B cell (primary cell): ENCODE measurements at regions not wholly inside any gene's neighbourhood (a gene's known extent, or its start where the extent isn't known, plus 50 kb on each side); places are given as distances from the start of the nearest gene placed in this dataset.

Experiments
- ATAC-seq: fragments of 200-7000 bp; cut with Tn5 transposase; one replicate; pipeline ENCODE4 v1.10.0; 2021; ENCODE audit warnings: low read depth, mild to moderate bottlenecking, moderate number of reproducible peaks, moderate library complexity
- CTCF ChIA-PET: fragments of 350-600 bp; sonication (Branson Sonifier 250); formaldehyde crosslinking; loops from one replicate; lab custom pipeline; 2021; ENCODE audit warnings: antibody characterized with exemption, inconsistent platforms; lab: Charles Lee
- POLR2A ChIA-PET: fragments of 350-600 bp; sonication (Branson Sonifier 250); formaldehyde crosslinking; loops from one replicate; lab custom pipeline; 2021; ENCODE audit warnings: antibody characterized with exemption; lab: Charles Lee
- DNase-seq: peaks from one replicate; pipeline ENCODE4 v3.0.0; 2013
- H2AFZ ChIP-seq: 2 replicates; pipeline ENCODE4 v1.6.1; 2012; ENCODE audit warnings: mild to moderate bottlenecking, low read depth, low read length; ENCODE audit not compliant: insufficient read depth, poor library complexity, severe bottlenecking
- H3K27ac ChIP-seq, 2 donors: 1 replicate in 1 of 2; 2 replicates in 1 of 2; pipeline ENCODE4 v1.5.1; 2012 to 2013; ENCODE audit warnings: low read length in 2 of 2, mild to moderate bottlenecking in 2 of 2, moderate library complexity in 1 of 2
- H3K27me3 ChIP-seq, 4 experiments: fragments of 200-600 bp in 1 of 4; sonication (generic) in 1 of 4; replicated peaks in 1 of 4; 1 replicate in 2 of 4; 2 replicates in 2 of 4; pipeline versions ENCODE4 v1.6.1 to v1.7.0; 2013 to 2016; ENCODE audit warnings: low read length in 3 of 4, mild to moderate bottlenecking in 2 of 4, mixed read lengths in 1 of 4, moderate library complexity in 1 of 4; ENCODE audit not compliant: insufficient read depth in 4 of 4, control insufficient read depth in 3 of 4; ENCODE audit errors: control extremely low read depth in 1 of 4
- H3K36me3 ChIP-seq, 2 experiments: replicated peaks in 1 of 2; 1 replicate in 1 of 2; 2 replicates in 1 of 2; pipeline versions ENCODE4 v1.6.1 to v1.7.1; 2013; ENCODE audit warnings: low read length in 1 of 2; ENCODE audit not compliant: insufficient read depth in 2 of 2, control insufficient read depth in 1 of 2; ENCODE audit errors: control extremely low read depth in 1 of 2, extremely low read depth in 1 of 2
- H3K4me1 ChIP-seq, 2 donors: fragments of 200-600 bp in 1 of 2; sonication (generic) in 1 of 2; 1 replicate in 1 of 2; 2 replicates in 1 of 2; pipeline versions ENCODE4 v1.5.1 to v1.6.1; 2013 to 2017; ENCODE audit warnings: low read length in 2 of 2; ENCODE audit not compliant: control insufficient read depth in 2 of 2, insufficient read depth in 2 of 2
- H3K4me2 ChIP-seq: replicated peaks from 2 replicates; pipeline ENCODE3; 2012; ENCODE audit warnings: mild to moderate bottlenecking, low read depth, low read length; ENCODE audit not compliant: poor library complexity, severe bottlenecking
- H3K4me3 ChIP-seq, 5 experiments: fragments of 200-600 bp in 1 of 5; sonication (generic) in 1 of 5; 1 replicate in 3 of 5; 2 replicates in 2 of 5; pipeline versions ENCODE4 v1.5.1 to v1.7.0; 2011 to 2016; ENCODE audit warnings: low read length in 4 of 5, mild to moderate bottlenecking in 4 of 5, low read depth in 2 of 5, control low read depth in 1 of 5, moderate library complexity in 1 of 5; ENCODE audit not compliant: insufficient read depth in 1 of 5; ENCODE audit errors: control extremely low read depth in 1 of 5, extremely low read depth in 1 of 5
- H3K79me2 ChIP-seq: fragments of 200-600 bp; sonication (generic); one replicate; pipeline ENCODE4 v1.6.0; 2016; ENCODE audit warnings: low read length; ENCODE audit not compliant: control insufficient read depth, insufficient read depth
- H3K9ac ChIP-seq: fragments of 200-600 bp; sonication (generic); 2 replicates; pipeline ENCODE4 v1.6.1; 2017; ENCODE audit warnings: mild to moderate bottlenecking, low read length, moderate library complexity
- H3K9me3 ChIP-seq, 3 donors: one replicate each; pipeline versions ENCODE4 v1.6.1 to v1.7.1; 2013; ENCODE audit warnings: low read length in 2 of 3; ENCODE audit not compliant: control insufficient read depth in 2 of 3, insufficient read depth in 1 of 3; ENCODE audit errors: control extremely low read depth in 1 of 3
- H4K20me1 ChIP-seq: 2 replicates; pipeline ENCODE4 v1.6.0; 2012; ENCODE audit warnings: mild to moderate bottlenecking, low read length; ENCODE audit not compliant: insufficient read depth, control insufficient read depth, poor library complexity, severe bottlenecking
- H3K27ac Mint-ChIP-seq: one replicate; pipeline ENCODE4 v1.8.0; 2021; ENCODE audit warnings: mixed read lengths
- H3K27me3 Mint-ChIP-seq: one replicate; pipeline ENCODE4 v1.8.0; 2021; ENCODE audit warnings: mixed read lengths
- H3K4me1 Mint-ChIP-seq: one replicate; pipeline ENCODE4 v1.8.0; 2021; ENCODE audit warnings: mixed read lengths
- H3K4me3 Mint-ChIP-seq: one replicate; pipeline ENCODE4 v1.8.0; 2021; ENCODE audit warnings: mixed read lengths
- H3K9me3 Mint-ChIP-seq: one replicate; pipeline ENCODE4 v1.8.0; 2022; ENCODE audit warnings: mixed read lengths; ENCODE audit not compliant: insufficient read depth
- CTCF ChIP-seq: fragments of 200-600 bp; IDR thresholded peaks from one replicate; pipeline ENCODE4 v1.8.0; 2022; ENCODE audit warnings: antibody characterized with exemption, mild to moderate bottlenecking
- EZH2 ChIP-seq: IDR thresholded peaks from 2 replicates; pipeline ENCODE4 v1.6.1; 2012; ENCODE audit warnings: borderline replicate concordance, low read depth, mild to moderate bottlenecking, moderate library complexity, low read length; ENCODE audit not compliant: insufficient read depth, poor library complexity, severe bottlenecking
- WGBS: methylation state at CpG from one replicate; pipeline ENCODE4 v1.1.5; 2013; ENCODE audit warnings: missing lambda C conversion rate; ENCODE audit not compliant: insufficient coverage; 5-methylcytosine and 5-hydroxymethylcytosine counted together
- intact Hi-C: fragments of 100-400 bp; cut with micrococcal nuclease; formaldehyde crosslinking; loops from one replicate; pipeline ENCODE4 v1.10.0; 2022

GRCh38 chr18:2448565-2449151 lies 122.6 kb downstream of the METTL4 start:
- intact Hi-C loops: no loop called here
- POLR2A ChIA-PET: no interaction called here

GRCh38 chr18:2451556-2451955 lies 119.7 kb downstream of the METTL4 start:
- no peaks in the 10 kb centered on the region for H3K9me3 Mint-ChIP-seq
- Histone ChIP-seq H3K79me2 (no peaks in the 10 kb centered on the region), H3K27me3 (no peaks in the 10 kb centered on the region), H3K9ac (no peak overlapping the region), H4K20me1 (no peaks in the 10 kb centered on the region), H2AFZ (no peak overlapping the region), H3K36me3 (no peaks in the 10 kb centered on the region), H3K4me2 (no peak overlapping the region), H3K27ac (no peak overlapping the region), H3K4me3 (no peak overlapping the region), H3K4me1 (no peaks in the 10 kb centered on the region), H3K9me3 (no peaks in the 10 kb centered on the region)
- WGBS: 100% methylated on average over 1 of the region's 1 CpG
- H3K4me1 Mint-ChIP-seq: no peaks in the 10 kb centered on the region
- ATAC-seq (no peak), DNase-seq (no peak)
- no peak overlapping the region for H3K27ac Mint-ChIP-seq
- intact Hi-C loops: no loop called here
- H3K4me3 Mint-ChIP-seq: no peak overlapping the region
- TF ChIP-seq CTCF (no peak), EZH2 (no peak)
- peaks cover 3% of the 10 kb centered on the region for H3K27me3 Mint-ChIP-seq
- ChIA-PET CTCF (no interaction called here), POLR2A (no interaction called here)

More at GRCh38 chr18:2448565-2449151, 122.6 kb downstream of the METTL4 start:
- CTCF ChIA-PET: no interaction called here
- Histone ChIP-seq H3K9me3 (no peaks in the 10 kb centered on the region), H3K4me1 (no peaks in the 10 kb centered on the region), H3K27ac (no peak overlapping the region), H3K36me3 (no peaks in the 10 kb centered on the region), H3K4me3 (no peak overlapping the region), H3K79me2 (no peaks in the 10 kb centered on the region), H2AFZ (no peak overlapping the region), H4K20me1 (no peaks in the 10 kb centered on the region), H3K4me2 (no peak overlapping the region), H3K9ac (no peak overlapping the region), H3K27me3 (no peaks in the 10 kb centered on the region)
- Mint-ChIP-seq H3K9me3 (no peaks in the 10 kb centered on the region), H3K27ac (no peak overlapping the region), H3K27me3 (peaks cover 12% of the 10 kb centered on the region), H3K4me3 (no peak overlapping the region), H3K4me1 (no peaks in the 10 kb centered on the region)
- DNase-seq: no peak
- no peak for ATAC-seq
- no peak for TF ChIP-seq CTCF
- no peak for TF ChIP-seq EZH2
- no CpG with 5 or more reads among the region's 2 CpGs for WGBS
